ENCODE measurements at regions not wholly inside any gene's neighbourhood (a gene's known extent, or its start where the extent isn't known, plus 50 kb on each side); places are given as distances from the start of the nearest gene placed in this dataset.

DNA sequence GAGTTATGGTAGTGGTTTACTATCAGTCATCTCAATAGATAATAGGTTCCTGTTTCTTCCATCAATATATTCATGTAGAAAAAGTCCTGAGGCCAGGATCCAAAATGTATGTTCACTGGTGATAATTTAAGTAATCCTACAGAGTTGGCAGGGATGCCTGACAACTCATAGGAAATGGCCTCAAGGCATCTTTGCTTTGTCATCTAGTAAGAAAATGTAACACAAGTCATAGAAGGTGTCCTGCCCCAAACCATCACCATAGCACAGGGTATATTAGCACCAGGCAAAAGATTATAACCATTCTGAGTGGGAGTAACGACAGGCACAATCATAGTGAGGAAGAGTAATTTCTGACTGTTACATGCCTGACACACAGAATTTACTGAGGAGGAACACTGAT, 257.0 kb downstream of the TMEM167A start:
- Histone ChIP-seq H3K9me3 (ENCODE audit: insufficient read depth, low read length, severe bottlenecking) (no peaks in the 10 kb centered on the region), H3K36me3 (ENCODE audit: insufficient read depth, low read length) (no peaks in the 10 kb centered on the region), H3K4me2 (ENCODE audit: insufficient read depth, low read length) (no peak overlapping the region), H3K27ac (ENCODE audit: low read length) (no peak overlapping the region), H3K4me3 (ENCODE audit: low read depth in 1 of 2, low read length in 2 of 2) (no peak overlapping the region), H3K9ac (ENCODE audit: low read depth, low read length) (no peak overlapping the region), H3K4me1 (ENCODE audit: insufficient read depth, low read length) (peaks cover 24% of the 10 kb centered on the region), H2AFZ (ENCODE audit: low read depth, low read length) (no peak overlapping the region), H4K20me1 (ENCODE audit: insufficient read depth, low read length) (no peaks in the 10 kb centered on the region), H3K27me3 (ENCODE audit: insufficient read depth, low read length, poor library complexity) (no peaks in the 10 kb centered on the region), H3K79me2 (ENCODE audit: insufficient read depth, low read length) (no peaks in the 10 kb centered on the region)
- DNase-seq = no peak
- no peak for ATAC-seq (ENCODE audit: insufficient read depth, low read depth)
- TF ChIP-seq EZH2 (IDR thresholded peaks at IDR 0.05; ENCODE audit: borderline replicate concordance, low read depth, low read length, severe bottlenecking) = no peak
- TF ChIP-seq, protein P1, sequence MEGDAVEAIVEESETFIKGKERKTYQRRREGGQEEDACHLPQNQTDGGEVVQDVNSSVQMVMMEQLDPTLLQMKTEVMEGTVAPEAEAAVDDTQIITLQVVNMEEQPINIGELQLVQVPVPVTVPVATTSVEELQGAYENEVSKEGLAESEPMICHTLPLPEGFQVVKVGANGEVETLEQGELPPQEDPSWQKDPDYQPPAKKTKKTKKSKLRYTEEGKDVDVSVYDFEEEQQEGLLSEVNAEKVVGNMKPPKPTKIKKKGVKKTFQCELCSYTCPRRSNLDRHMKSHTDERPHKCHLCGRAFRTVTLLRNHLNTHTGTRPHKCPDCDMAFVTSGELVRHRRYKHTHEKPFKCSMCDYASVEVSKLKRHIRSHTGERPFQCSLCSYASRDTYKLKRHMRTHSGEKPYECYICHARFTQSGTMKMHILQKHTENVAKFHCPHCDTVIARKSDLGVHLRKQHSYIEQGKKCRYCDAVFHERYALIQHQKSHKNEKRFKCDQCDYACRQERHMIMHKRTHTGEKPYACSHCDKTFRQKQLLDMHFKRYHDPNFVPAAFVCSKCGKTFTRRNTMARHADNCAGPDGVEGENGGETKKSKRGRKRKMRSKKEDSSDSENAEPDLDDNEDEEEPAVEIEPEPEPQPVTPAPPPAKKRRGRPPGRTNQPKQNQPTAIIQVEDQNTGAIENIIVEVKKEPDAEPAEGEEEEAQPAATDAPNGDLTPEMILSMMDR (IDR thresholded peaks at IDR 0.05; ENCODE audit: borderline replicate concordance, extremely low read depth, low read length, poor library complexity, severe bottlenecking) = no peak

DNA sequence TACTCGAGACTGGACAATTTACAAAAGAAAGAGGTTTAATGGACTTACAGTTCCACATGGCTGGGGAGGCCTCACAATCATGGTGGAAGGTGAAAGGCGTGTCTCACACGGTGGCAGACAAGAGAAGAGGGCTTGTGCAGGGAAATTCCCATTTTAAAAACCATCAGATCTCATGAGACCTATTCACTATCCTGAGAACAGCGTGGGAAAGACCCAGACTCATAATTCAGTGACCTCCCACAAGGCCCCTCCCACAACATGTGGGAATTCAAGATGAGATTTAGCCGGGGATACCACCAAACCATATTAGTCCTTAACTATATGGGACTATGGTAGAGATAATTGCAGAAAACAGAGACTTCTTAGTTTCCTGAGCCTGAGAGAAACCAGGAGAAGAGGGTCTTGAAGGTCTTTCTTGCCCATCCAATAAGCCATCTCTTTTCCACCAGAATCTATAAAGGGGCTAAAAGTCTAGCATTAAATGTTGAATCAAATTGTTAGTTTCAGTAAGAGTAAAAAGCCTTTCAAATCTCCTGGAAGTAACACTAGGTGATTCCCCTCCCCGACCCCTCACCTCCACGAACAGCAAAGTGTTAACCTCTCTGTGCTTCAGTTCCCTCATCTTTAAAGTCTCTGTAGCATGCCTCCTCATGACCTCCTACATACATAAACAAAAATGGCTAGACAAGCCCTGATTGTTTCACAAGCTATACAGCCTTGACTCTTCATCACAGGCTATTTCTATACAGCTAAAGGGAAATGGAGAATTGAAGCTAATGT, 259.1 kb downstream of the TMEM167A start:
- ATAC-seq (ENCODE audit: insufficient read depth, low read depth) (no peak), DNase-seq (no peak)
- Histone ChIP-seq H4K20me1 (ENCODE audit: insufficient read depth, low read length) (no peaks in the 10 kb centered on the region), H3K36me3 (ENCODE audit: insufficient read depth, low read length) (no peaks in the 10 kb centered on the region), H2AFZ (ENCODE audit: low read depth, low read length) (no peak overlapping the region), H3K9ac (ENCODE audit: low read depth, low read length) (no peak overlapping the region), H3K27me3 (ENCODE audit: insufficient read depth, low read length, poor library complexity) (no peaks in the 10 kb centered on the region), H3K4me1 (ENCODE audit: insufficient read depth, low read length) (peaks cover 24% of the 10 kb centered on the region), H3K4me3 (ENCODE audit: low read depth in 1 of 2, low read length in 2 of 2) (no peak overlapping the region), H3K9me3 (ENCODE audit: insufficient read depth, low read length, severe bottlenecking) (no peaks in the 10 kb centered on the region), H3K27ac (ENCODE audit: low read length) (no peak overlapping the region), H3K79me2 (ENCODE audit: insufficient read depth, low read length) (no peaks in the 10 kb centered on the region), H3K4me2 (ENCODE audit: insufficient read depth, low read length) (no peak overlapping the region)
- TF ChIP-seq EZH2 (IDR thresholded peaks at IDR 0.05; ENCODE audit: borderline replicate concordance, low read depth, low read length, severe bottlenecking) = no peak
- TF ChIP-seq, protein P1 (IDR thresholded peaks at IDR 0.05; ENCODE audit: borderline replicate concordance, extremely low read depth, low read length, poor library complexity, severe bottlenecking) = no peak

DNA sequence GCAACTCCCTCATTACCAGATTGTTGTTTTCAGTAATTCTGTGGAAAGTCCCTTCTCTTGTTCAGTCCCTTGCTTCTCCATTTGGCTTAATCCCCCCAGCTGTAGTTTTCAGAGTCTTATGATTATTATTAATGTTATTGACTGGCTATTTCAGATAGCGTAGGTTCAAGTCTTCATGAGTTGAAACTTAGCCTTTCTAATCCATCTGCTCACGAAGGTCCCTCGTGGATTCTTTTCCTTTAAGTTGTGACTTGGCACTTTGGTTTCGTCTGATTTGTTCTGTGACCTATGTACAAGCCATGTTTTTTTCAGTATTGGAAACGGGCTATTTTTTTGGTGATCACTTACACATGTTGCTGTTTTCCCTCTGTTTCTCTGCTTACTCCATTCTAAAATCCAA, 260.3 kb downstream of the TMEM167A start:
- Histone ChIP-seq H3K79me2 (ENCODE audit: insufficient read depth, low read length) (no peaks in the 10 kb centered on the region), H4K20me1 (ENCODE audit: insufficient read depth, low read length) (no peaks in the 10 kb centered on the region), H3K36me3 (ENCODE audit: insufficient read depth, low read length) (no peaks in the 10 kb centered on the region), H3K4me1 (ENCODE audit: insufficient read depth, low read length) (peaks cover 18% of the 10 kb centered on the region), H3K27me3 (ENCODE audit: insufficient read depth, low read length, poor library complexity) (no peaks in the 10 kb centered on the region), H3K9ac (ENCODE audit: low read depth, low read length) (no peak overlapping the region), H3K9me3 (ENCODE audit: insufficient read depth, low read length, severe bottlenecking) (no peaks in the 10 kb centered on the region), H3K4me3 (ENCODE audit: low read depth in 1 of 2, low read length in 2 of 2) (no peak overlapping the region), H2AFZ (ENCODE audit: low read depth, low read length) (no peak overlapping the region), H3K4me2 (ENCODE audit: insufficient read depth, low read length) (no peak overlapping the region), H3K27ac (ENCODE audit: low read length) (no peak overlapping the region)
- no peak for DNase-seq
- no peak for TF ChIP-seq EZH2 (IDR thresholded peaks at IDR 0.05; ENCODE audit: borderline replicate concordance, low read depth, low read length, severe bottlenecking)
- TF ChIP-seq, protein P1 (IDR thresholded peaks at IDR 0.05; ENCODE audit: borderline replicate concordance, extremely low read depth, low read length, poor library complexity, severe bottlenecking) = no peak
- no peak for ATAC-seq (ENCODE audit: insufficient read depth, low read depth)

Measured in DND-41 (cell line).